DND-41 (cell line): ENCODE measurements at regions not wholly inside any gene's neighbourhood (a gene's known extent, or its start where the extent isn't known, plus 50 kb on each side); places are given as distances from the start of the nearest gene placed in this dataset.

ENCODE experiments used
- ATAC-seq: fragments of 200-7000 bp; cut with Tn5 transposase; 3 replicates; pipeline ENCODE4 v1.9.1; 2021; ENCODE audit warnings: low read depth; ENCODE audit not compliant: insufficient read depth
- DNase-seq: peaks from one replicate; pipeline ENCODE4 v3.0.0-alpha.2; 2020
- H2AFZ ChIP-seq: 2 replicates; pipeline ENCODE4 v1.6.0; 2012; ENCODE audit warnings: low read depth, low read length
- H3K27ac ChIP-seq: 2 replicates; pipeline ENCODE4 v1.5.1; 2012; ENCODE audit warnings: low read length, inconsistent platforms
- H3K27me3 ChIP-seq: fragments of 200-600 bp; sonication (generic); 2 replicates; pipeline ENCODE4 v1.6.0; 2012; ENCODE audit warnings: low read length, mild to moderate bottlenecking, inconsistent platforms; ENCODE audit not compliant: insufficient read depth, poor library complexity
- H3K36me3 ChIP-seq: 2 replicates; pipeline ENCODE4 v1.5.1; 2012; ENCODE audit warnings: low read length, inconsistent platforms; ENCODE audit not compliant: insufficient read depth
- H3K4me1 ChIP-seq: 2 replicates; pipeline ENCODE4 v1.5.1; 2012; ENCODE audit warnings: mild to moderate bottlenecking, low read length; ENCODE audit not compliant: insufficient read depth
- H3K4me2 ChIP-seq: 2 replicates; pipeline ENCODE4 v1.6.0; 2012; ENCODE audit warnings: mild to moderate bottlenecking, moderate library complexity, low read length, inconsistent platforms; ENCODE audit not compliant: insufficient read depth
- H3K4me3 ChIP-seq, 2 experiments: fragments of 200-600 bp in 1 of 2; shearing (Covaris generic) in 1 of 2; 2 replicates each; pipeline ENCODE4 v1.5.1; 2012 to 2016; ENCODE audit warnings: inconsistent platforms in 2 of 2, low read length in 2 of 2, mild to moderate bottlenecking in 2 of 2, low read depth in 1 of 2, moderate library complexity in 1 of 2
- H3K79me2 ChIP-seq: 2 replicates; pipeline ENCODE4 v1.6.0; 2012; ENCODE audit warnings: low read length, inconsistent platforms; ENCODE audit not compliant: insufficient read depth
- H3K9ac ChIP-seq: 2 replicates; pipeline ENCODE4 v1.6.0; 2012; ENCODE audit warnings: low read depth, mild to moderate bottlenecking, inconsistent platforms, low read length, moderate library complexity
- H3K9me3 ChIP-seq: 2 replicates; pipeline ENCODE4 v1.5.1; 2012; ENCODE audit warnings: low read length, moderate library complexity, mild to moderate bottlenecking, inconsistent platforms; ENCODE audit not compliant: insufficient read depth, severe bottlenecking
- H4K20me1 ChIP-seq: 2 replicates; pipeline ENCODE4 v1.6.0; 2012; ENCODE audit warnings: low read length; ENCODE audit not compliant: insufficient read depth
- CTCF ChIP-seq: IDR thresholded peaks from 2 replicates; pipeline ENCODE4 v1.5.1; 2012; ENCODE audit warnings: borderline replicate concordance, low read length, moderate library complexity, mild to moderate bottlenecking; ENCODE audit not compliant: poor library complexity, severe bottlenecking; ENCODE audit errors: extremely low read depth
- EZH2 ChIP-seq: IDR thresholded peaks from 3 replicates; pipeline ENCODE4 v1.6.1; 2012; ENCODE audit warnings: borderline replicate concordance, low read depth, mild to moderate bottlenecking, moderate library complexity, low read length, inconsistent platforms; ENCODE audit not compliant: severe bottlenecking

- ATAC-seq (no peak), DNase-seq (no peak)
- Histone ChIP-seq H3K27me3 (no peaks in the 10 kb centered on the region), H3K4me1 (no peaks in the 10 kb centered on the region), H2AFZ (no peak overlapping the region), H4K20me1 (no peaks in the 10 kb centered on the region), H3K4me3 (no peak overlapping the region), H3K9ac (no peak overlapping the region), H3K27ac (no peak overlapping the region), H3K36me3 (no peaks in the 10 kb centered on the region), H3K4me2 (no peak overlapping the region), H3K79me2 (no peaks in the 10 kb centered on the region), H3K9me3 (no peaks in the 10 kb centered on the region)
- TF ChIP-seq EZH2 (no peak), CTCF (no peak)
Measured at GRCh38 chr3:34279901-34280300, 481.5 kb downstream of the PDCD6IP start.

DNA sequence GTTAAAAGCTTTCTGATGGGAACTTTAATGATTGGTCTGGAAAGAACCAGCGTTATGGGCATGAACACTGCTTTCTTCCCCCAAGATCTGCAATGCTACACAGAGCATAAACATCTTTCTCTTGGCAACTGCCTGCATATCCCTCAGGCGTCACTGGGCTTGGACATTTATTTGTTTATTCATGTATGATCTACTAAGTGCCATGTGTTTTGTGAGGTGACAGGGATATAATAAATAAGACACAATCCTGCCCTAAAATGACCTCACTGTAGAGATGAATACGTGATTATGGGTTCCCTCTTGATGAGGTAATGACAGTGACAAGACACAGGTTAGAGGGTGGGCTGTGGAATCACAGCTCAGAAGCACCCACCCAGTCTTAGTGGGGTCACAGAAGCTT, 485.3 kb downstream of the PDCD6IP start:
- Histone ChIP-seq H2AFZ (no peak overlapping the region), H3K27ac (no peak overlapping the region)
- TF ChIP-seq EZH2 (no peak), CTCF (no peak)

DNA sequence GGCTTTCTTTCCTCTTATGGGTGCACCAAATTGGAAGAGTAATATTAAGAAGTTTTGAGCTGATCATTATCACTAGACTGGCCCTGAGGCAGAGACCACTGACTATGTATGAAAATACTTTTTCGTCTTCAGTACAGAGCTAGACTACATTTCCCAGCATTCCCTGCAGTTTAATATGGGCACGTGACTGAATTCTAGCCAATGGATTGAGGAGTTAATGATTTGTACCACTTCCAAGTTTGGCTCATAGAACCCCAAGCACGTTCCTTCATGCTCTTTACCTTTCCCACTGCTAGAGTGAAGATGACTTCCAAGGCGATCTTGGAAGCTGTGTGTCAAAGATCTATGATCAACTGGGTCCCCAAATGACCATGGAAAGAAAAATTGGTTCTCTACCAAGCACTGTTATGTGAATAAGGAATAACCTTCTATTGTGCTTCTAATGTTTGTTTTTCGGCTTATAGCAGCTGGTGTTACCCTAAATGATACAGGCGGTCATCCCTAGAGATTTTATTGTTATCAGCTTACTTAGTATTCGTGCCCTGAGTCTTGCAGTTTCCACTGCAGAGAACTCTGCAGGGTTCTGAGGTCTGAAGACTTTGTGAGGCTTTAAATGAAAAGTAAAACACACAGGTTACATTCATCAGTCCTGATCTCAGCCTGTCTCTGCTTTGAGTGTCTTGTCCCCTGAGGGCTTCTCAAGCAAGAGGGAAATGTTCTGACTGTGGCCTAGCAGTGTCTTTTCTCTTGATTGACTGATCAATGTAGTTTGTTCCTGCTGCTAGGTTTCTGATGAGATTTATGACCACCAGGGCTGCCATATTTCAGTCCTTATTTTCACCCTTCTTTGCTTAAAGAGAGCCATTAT, 486.8 kb downstream of the PDCD6IP start:
- H3K27ac ChIP-seq: no peak overlapping the region
- ATAC-seq: no peak
- TF ChIP-seq CTCF (no peak), EZH2 (no peak)
- H3K79me2 ChIP-seq: no peaks in the 10 kb centered on the region
- H2AFZ ChIP-seq: no peak overlapping the region
- no peak overlapping the region for H3K4me2 ChIP-seq
- no peaks in the 10 kb centered on the region for H4K20me1 ChIP-seq
- H3K36me3 ChIP-seq: no peaks in the 10 kb centered on the region
- H3K9ac ChIP-seq: no peak overlapping the region
- H3K27me3 ChIP-seq: no peaks in the 10 kb centered on the region
- no peaks in the 10 kb centered on the region for H3K4me1 ChIP-seq
- DNase-seq: no peak
- H3K4me3 ChIP-seq: no peak overlapping the region
- no peaks in the 10 kb centered on the region for H3K9me3 ChIP-seq

More for the DNA sequence above, 485.3 kb downstream of the PDCD6IP start:
- H3K36me3 ChIP-seq: no peaks in the 10 kb centered on the region
- H3K9me3 ChIP-seq: no peaks in the 10 kb centered on the region
- no peaks in the 10 kb centered on the region for H3K27me3 ChIP-seq
- H3K4me3 ChIP-seq: no peak overlapping the region
- H3K4me1 ChIP-seq: no peaks in the 10 kb centered on the region
- no peak overlapping the region for H3K4me2 ChIP-seq
- DNase-seq (no peak), ATAC-seq (no peak)
- H3K9ac ChIP-seq: no peak overlapping the region
- no peaks in the 10 kb centered on the region for H3K79me2 ChIP-seq
- no peaks in the 10 kb centered on the region for H4K20me1 ChIP-seq
